ENCODE measurements at regions not wholly inside any gene's neighbourhood (a gene's known extent, or its start where the extent isn't known, plus 50 kb on each side); places are given as distances from the start of the nearest gene placed in this dataset.

- H3K36me3 ChIP-seq (ENCODE audit: control insufficient read depth in 2 of 4, insufficient read depth in 4 of 4, low read length in 3 of 4): no peaks in the 10 kb centered on the region
- H3K4me3 ChIP-seq (ENCODE audit: extremely low read depth in 1 of 4, insufficient read depth in 2 of 4, low read depth in 3 of 4, low read length in 4 of 4): no peak overlapping the region
- H3K79me2 ChIP-seq (ENCODE audit: control insufficient read depth in 1 of 2, insufficient read depth in 2 of 2, low read length in 2 of 2): no peaks in the 10 kb centered on the region
- no peak overlapping the region for H3K56ac ChIP-seq (replicated peaks; ENCODE audit: insufficient read length, low read depth, low read length)
- no peak overlapping the region for H3K18ac ChIP-seq (ENCODE audit: extremely low read depth, low read length)
- no peak overlapping the region for H2BK15ac ChIP-seq (ENCODE audit: low read length)
- H3K9me3 ChIP-seq (ENCODE audit: insufficient read depth in 2 of 2, low read depth in 1 of 2, low read length in 1 of 2): no peaks in the 10 kb centered on the region
- no peak overlapping the region for H2BK120ac ChIP-seq (replicated peaks; ENCODE audit: low read depth, low read length)
- no peak for DNase-seq (ENCODE audit: low read depth in 1 of 2, low spot score in 2 of 2)
- H3K27ac ChIP-seq (ENCODE audit: low read depth, low read length): no peak overlapping the region
- H3K79me1 ChIP-seq (ENCODE audit: low read depth, low read length): no peaks in the 10 kb centered on the region
- no peaks in the 10 kb centered on the region for H3K4me1 ChIP-seq (replicated peaks in 1 of 4; ENCODE audit: control insufficient read depth in 3 of 4, insufficient read depth in 4 of 4, low read length in 3 of 4)
- H2BK20ac ChIP-seq (ENCODE audit: low read length): no peak overlapping the region
- no peaks in the 10 kb centered on the region for H4K20me1 ChIP-seq (replicated peaks in 1 of 2; ENCODE audit: control insufficient read depth in 1 of 2, insufficient read depth in 2 of 2, low read length in 2 of 2)
- no peak for FAIRE-seq
- H4K91ac ChIP-seq (replicated peaks; ENCODE audit: insufficient read length, low read length): no peak overlapping the region
- H3K14ac ChIP-seq (ENCODE audit: insufficient read length): no peak overlapping the region
- no peak overlapping the region for H3K4ac ChIP-seq (replicated peaks; ENCODE audit: insufficient read length, low read depth, low read length)
- no peak overlapping the region for H3K23ac ChIP-seq (ENCODE audit: insufficient read length)
- H3K9ac ChIP-seq (replicated peaks in 1 of 4; ENCODE audit: extremely low read depth in 1 of 4, low read depth in 3 of 4, low read length in 3 of 4): no peak overlapping the region
- H3K27me3 ChIP-seq (replicated peaks in 1 of 4; ENCODE audit: control insufficient read depth in 3 of 4, extremely low read depth in 1 of 4, insufficient read depth in 3 of 4, low read length in 3 of 4): no peaks in the 10 kb centered on the region
- no peak overlapping the region for H2BK12ac ChIP-seq (ENCODE audit: low read depth, low read length)
- H4K5ac ChIP-seq (ENCODE audit: insufficient read length, low read depth, low read length): no peak overlapping the region
- H2AK5ac ChIP-seq (ENCODE audit: low read depth, low read length): no peak overlapping the region
- no peak overlapping the region for H2AFZ ChIP-seq (ENCODE audit: low read length)
- H3K23me2 ChIP-seq (ENCODE audit: low read depth, low read length): no peaks in the 10 kb centered on the region
- H2BK5ac ChIP-seq (ENCODE audit: low read depth, low read length): no peak overlapping the region
- POLR2A ChIA-PET (ENCODE audit: partially characterized antibody): no interaction called here
- WGBS, 2 experiments (ENCODE audit: extremely low coverage in 1 of 2, insufficient coverage in 1 of 2, insufficient read length in 1 of 2, insufficient replicate concordance in 2 of 2, low coverage in 1 of 2, low lambda C conversion rate in 2 of 2, missing lambda C conversion rate in 1 of 2): 100% methylated on average over 4 of the region's 6 CpGs; no CpG with 5 or more reads in 1 of the 2 experiments
- no peak overlapping the region for H4K8ac ChIP-seq (ENCODE audit: extremely low read depth, insufficient read depth, low read length)
- CTCF ChIA-PET (ENCODE audit: partially characterized antibody): interaction anchor here (1.0 kb wide), 1 partner anchor 15 kb away, joined by 3 read pairs; no protein-coding TSS in a partner anchor
- no peak overlapping the region for H3K4me2 ChIP-seq (ENCODE audit: insufficient read depth in 1 of 2, low read depth in 2 of 2, low read length in 2 of 2)
- TF ChIP-seq RXRA (IDR thresholded peaks at IDR 0.05; ENCODE audit: insufficient read depth, low read depth, low read length) (no peak), SIN3A (conservative IDR thresholded peaks at IDR 0.05 in 1 of 2, IDR thresholded peaks at IDR 0.05 in 1 of 2; ENCODE audit: low read depth in 1 of 2, low read length in 2 of 2) (no peak), CREB1 (IDR thresholded peaks at IDR 0.05) (no peak), BCL11A (IDR thresholded peaks at IDR 0.05; ENCODE audit: low read depth in 2 of 2, low read length in 2 of 2) (no peak), SAP30 (IDR thresholded peaks at IDR 0.05; ENCODE audit: insufficient read depth, insufficient replicate concordance, low read length) (no peak), ATF3 (IDR thresholded peaks at IDR 0.05; ENCODE audit: insufficient read depth, low read depth, low read length) (no peak), ATF2 (IDR thresholded peaks at IDR 0.05; ENCODE audit: low read length) (no peak), KDM5A (IDR thresholded peaks at IDR 0.05; ENCODE audit: low read length) (no peak), RAD21 (IDR thresholded peaks at IDR 0.05 in 1 of 2, conservative IDR thresholded peaks at IDR 0.05 in 1 of 2; ENCODE audit: low read depth in 2 of 2, low read length in 2 of 2) (no peak), CEBPB (IDR thresholded peaks at IDR 0.05; ENCODE audit: low read depth, low read length) (no peak), KDM4A (IDR thresholded peaks at IDR 0.05; ENCODE audit: low read depth, low read length, severe bottlenecking) (no peak)
These were observed 184.0 kb upstream of the TBL1X start for GRCh38 chrX:9280831-9281230.
